ENCODE measurements at regions not wholly inside any gene's neighbourhood (a gene's known extent, or its start where the extent isn't known, plus 50 kb on each side); places are given as distances from the start of the nearest gene placed in this dataset.
A peak's percentile ranks its signal among the peaks of the same experiment; 100 is the strongest.
"Not testable (repeated sequence)": the region's sequence is repeated elsewhere in the genome, so short reads cannot be mapped to it uniquely, and the experiment has no call there.

GRCh38 chr4:19577097-19577496 is 674.6 kb upstream of the SLIT2 start:
- no peak for TF ChIP-seq CTCF (conservative IDR thresholded peaks at IDR 0.05; ENCODE audit: low read depth, low read length)
- peak; percentile 36 for DNase-seq (ENCODE audit: low read depth)
- H3K4me3 ChIP-seq (ENCODE audit: low read depth, low read length): no peak overlapping the region

GRCh38 chr4:19575924-19576323 is 675.8 kb upstream of the SLIT2 start:
- no peak overlapping the region for H3K4me3 ChIP-seq (ENCODE audit: low read depth, low read length)
- DNase-seq (ENCODE audit: low read depth): no peak

GRCh38 chr4:19566041-19566440 is 685.7 kb upstream of the SLIT2 start:
- TF ChIP-seq CTCF (conservative IDR thresholded peaks at IDR 0.05; ENCODE audit: low read depth, low read length): no peak
- no peak overlapping the region for H3K4me3 ChIP-seq (ENCODE audit: low read depth, low read length)
- DNase-seq (ENCODE audit: low read depth): no peak

More at GRCh38 chr4:19575924-19576323, 675.8 kb upstream of the SLIT2 start:
- no peak for TF ChIP-seq CTCF (conservative IDR thresholded peaks at IDR 0.05; ENCODE audit: low read depth, low read length)

- DNase-seq (ENCODE audit: low read depth): no peak
- no peak for TF ChIP-seq CTCF (conservative IDR thresholded peaks at IDR 0.05; ENCODE audit: low read depth, low read length)
Observed at GRCh38 chr4:19562456-19562855, 689.2 kb upstream of the SLIT2 start.

GRCh38 chr4:19557161-19557560 is 694.5 kb upstream of the SLIT2 start:
- no peak overlapping the region for H3K4me3 ChIP-seq (ENCODE audit: low read depth, low read length)
- DNase-seq (ENCODE audit: low read depth): peak; percentile 7
- no peak for TF ChIP-seq CTCF (conservative IDR thresholded peaks at IDR 0.05; ENCODE audit: low read depth, low read length)

More at GRCh38 chr4:19562456-19562855, 689.2 kb upstream of the SLIT2 start:
- H3K4me3 ChIP-seq (ENCODE audit: low read depth, low read length): no peak overlapping the region

GRCh38 chr4:19556276-19556675 is 695.4 kb upstream of the SLIT2 start:
- not testable (repeated sequence) for DNase-seq (ENCODE audit: low read depth); H3K4me3 ChIP-seq (ENCODE audit: low read depth, low read length)

- no peak overlapping the region for H3K4me3 ChIP-seq (ENCODE audit: low read depth, low read length)
- peak; percentile 9 for DNase-seq (ENCODE audit: low read depth)
- no peak for TF ChIP-seq CTCF (conservative IDR thresholded peaks at IDR 0.05; ENCODE audit: low read depth, low read length)
Observed at GRCh38 chr4:19547463-19547862, 704.2 kb upstream of the SLIT2 start.

Data from choroid plexus epithelial cell (primary cell).